GM21515 (cell line): ENCODE measurements at regions not wholly inside any gene's neighbourhood (a gene's known extent, or its start where the extent isn't known, plus 50 kb on each side); places are given as distances from the start of the nearest gene placed in this dataset.
A peak's percentile ranks its signal among the peaks of the same experiment; 100 is the strongest.
"Not testable (repeated sequence)": the region's sequence is repeated elsewhere in the genome, so short reads cannot be mapped to it uniquely, and the experiment has no call there.

Experiments used
- ATAC-seq: cut with Tn5 transposase; IDR thresholded peaks from one replicate; pipeline ENCODE4 v1.9.1; 2021; ENCODE audit not compliant: unreplicated experiment

DNA sequence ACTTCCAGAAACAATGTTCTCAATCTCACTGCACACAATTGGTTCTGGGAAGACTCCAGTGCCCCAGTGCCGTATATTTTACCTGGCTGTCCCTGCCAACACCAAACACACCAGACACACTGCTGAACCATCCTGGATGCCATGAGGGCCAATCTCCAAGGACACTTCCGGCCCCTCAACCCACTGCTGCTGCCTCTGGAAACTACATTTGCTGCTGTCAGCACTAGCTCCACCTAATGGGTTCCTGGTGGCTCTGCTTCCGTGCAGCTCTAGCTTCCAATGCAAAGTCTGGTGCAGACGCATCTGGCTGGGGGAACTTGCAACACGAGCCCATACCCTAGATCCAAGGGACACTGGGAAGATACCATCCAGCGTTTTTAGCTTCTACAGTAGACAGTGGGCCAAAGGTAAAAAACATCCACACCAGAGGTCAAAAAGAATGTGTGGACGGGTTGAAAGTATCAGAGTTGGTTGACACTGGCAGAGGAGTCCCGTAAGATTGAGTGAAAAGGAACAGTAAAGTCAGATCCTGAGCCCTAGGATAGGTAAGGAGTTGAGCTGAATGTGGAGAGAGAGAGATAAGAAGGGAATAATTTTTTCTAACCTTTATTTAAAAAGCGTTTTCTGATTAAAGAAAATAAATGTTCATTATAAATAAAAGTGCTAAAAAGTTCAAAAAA, 99.7 kb upstream of the KIF2A start:
- ATAC-seq, result no peak

DNA sequence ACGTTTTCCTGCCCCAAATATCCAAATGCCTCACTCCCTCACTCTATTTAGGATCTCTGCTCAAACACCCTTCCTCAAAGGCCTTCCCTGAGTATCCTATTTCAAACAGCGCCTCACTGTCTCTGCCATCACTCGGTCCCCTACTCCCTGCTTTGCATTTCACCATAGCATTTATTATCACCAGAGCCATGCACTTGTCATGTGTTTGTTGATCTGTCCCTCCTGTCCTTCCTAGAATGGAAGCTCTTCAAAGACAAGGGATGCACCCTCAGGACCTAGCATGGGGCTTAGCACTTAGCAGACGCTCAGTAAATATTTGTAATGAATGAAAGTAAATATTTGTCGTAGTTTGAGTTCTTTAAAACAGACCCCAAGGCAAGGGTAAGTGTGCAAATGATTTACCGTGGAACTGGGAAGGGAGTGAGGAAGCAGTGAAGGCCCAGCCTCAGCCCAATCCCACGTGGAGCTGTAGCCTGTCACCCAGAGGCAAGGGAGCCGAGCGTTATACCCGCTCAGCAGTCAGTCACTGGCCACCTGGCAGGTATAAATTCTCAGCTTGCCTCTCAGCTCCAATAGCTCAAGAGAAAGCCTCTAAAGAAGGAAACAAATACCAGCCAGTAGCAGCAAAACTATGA, 97.7 kb upstream of the KIF2A start:
- no peak for ATAC-seq

DNA sequence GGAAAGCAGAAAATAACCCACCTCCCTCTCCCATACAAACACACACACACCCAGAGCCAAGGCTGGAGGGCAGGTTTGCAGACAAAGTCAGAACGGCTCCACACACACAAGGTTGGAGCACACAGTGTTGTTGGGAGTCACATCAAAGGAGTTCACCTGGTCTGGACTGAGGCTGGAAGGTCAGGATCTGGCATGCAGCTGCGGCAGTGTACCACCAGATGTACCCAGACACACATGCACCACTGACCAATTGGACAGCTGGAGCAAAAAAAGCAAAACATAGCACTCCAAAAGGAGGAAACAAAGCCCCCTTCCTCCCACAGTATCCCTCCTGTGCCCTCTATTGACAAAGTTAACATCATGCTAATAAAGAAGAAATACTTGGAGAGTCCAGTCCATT, 94.6 kb upstream of the KIF2A start:
- no peak for ATAC-seq

DNA sequence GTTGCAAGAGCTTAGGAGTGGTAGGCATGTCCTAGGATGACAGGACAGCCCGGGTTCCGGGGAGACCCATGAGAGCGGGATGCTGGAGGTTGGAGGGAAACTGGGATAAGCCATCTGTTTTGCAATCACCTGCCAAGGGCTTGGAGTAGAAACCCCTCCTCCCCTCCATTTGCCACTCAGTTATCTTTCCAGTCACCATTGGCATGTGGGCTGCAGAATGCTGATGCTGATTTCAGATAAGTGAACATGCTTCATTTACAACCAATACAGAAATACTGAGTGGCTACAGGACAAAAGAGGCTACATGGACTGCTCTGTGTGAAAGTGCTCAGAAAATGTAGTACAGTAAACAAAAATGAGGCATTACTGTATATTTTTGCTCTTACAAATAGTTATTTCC, 93.4 kb upstream of the KIF2A start:
- no peak for ATAC-seq

DNA sequence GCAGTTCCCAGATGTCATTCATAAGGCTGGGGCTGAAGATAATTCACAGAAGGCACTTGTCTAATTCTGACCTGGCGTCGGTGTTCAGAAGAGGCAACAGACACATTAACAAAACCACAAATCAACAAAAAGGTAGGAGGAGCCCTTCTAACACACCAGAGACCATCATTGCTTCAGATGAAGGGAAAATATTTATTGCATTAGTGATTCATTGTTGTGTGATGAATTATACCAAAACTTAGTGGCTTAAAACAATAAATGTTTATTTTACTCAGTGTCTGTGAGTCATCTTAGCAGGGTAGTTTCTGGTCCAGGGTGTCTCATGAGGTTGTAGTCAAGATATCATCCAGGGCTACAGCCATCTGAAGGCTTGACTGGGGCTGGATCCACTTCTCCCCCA, 91.3 kb upstream of the KIF2A start:
- no peak for ATAC-seq

DNA sequence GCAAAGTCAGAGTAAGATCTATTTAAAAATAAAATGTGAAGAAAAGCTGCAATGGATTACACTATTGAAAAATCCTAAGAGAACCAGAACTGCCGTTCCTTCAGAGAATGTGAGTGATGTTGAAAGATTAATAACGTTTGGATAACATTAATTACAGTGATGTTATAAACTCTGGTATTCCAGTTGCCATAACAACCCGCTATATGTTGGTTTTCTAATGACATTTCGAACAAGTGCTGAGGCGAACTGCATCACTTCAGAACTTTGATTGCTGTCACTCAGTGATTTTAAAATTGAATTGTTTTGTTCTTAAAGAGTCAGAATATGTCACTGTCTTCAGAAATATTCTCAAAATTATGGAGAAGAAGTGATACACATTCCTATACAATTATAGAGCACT, 89.4 kb upstream of the KIF2A start:
- ATAC-seq, result not testable (repeated sequence)

DNA sequence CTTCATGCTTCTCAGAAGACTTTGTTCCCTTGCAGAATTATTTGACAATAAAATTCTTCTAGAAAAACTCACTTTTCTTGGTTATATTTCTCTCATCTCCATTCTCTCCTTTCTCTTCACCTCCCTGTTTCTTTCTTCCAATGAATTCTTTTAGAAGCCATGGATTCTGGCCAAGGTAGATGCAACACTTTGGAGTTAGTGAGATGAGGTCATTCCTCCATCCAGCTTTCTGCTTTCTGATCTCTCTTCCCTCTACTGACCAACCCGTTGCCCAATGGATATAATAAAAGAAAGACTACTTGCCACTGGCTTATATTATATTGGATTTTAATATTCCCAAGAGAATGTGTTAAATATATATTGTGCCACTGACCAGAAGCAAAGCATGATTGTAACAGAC, 88.9 kb upstream of the KIF2A start:
- not testable (repeated sequence) for ATAC-seq

DNA sequence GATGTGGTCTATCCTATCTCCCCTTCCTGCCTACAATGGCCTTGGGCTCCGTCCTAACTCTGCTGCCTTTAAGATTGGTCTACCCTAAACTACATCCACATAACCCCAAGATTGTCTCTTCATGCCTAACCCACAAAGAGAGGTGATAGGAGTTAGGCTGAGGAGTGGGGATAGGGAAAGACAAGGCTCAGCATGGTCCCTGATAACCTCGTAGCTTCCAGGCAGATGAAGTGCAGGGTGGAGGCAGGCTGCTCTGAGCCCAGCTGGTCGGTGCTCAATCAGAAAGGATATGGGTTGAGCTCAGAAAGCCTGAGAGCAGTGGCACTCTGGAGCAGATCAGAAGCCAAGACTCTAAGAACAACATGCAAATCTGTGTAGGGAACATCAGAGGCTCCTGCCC, 87.1 kb upstream of the KIF2A start:
- ATAC-seq, result not testable (repeated sequence)

DNA sequence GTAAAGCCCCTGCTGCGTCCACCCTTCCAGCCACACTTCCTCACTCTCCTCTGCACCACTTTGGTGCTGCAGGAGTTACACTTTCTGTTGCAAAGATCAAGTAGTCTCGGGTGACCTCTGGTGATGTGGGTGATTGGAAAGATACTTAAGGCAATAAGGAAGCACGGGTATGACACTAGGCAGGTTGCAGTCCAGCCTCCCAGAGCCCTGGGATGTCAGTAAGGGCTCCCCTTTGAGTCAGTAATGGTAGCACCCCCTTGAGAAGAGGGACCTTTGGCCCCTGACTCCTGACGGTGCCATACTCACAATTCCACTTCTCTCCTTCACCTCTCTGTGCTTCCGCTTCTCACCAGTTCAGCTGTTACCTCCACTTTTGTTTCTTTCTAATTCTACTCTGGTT, 84.1 kb upstream of the KIF2A start:
- not testable (repeated sequence) for ATAC-seq

DNA sequence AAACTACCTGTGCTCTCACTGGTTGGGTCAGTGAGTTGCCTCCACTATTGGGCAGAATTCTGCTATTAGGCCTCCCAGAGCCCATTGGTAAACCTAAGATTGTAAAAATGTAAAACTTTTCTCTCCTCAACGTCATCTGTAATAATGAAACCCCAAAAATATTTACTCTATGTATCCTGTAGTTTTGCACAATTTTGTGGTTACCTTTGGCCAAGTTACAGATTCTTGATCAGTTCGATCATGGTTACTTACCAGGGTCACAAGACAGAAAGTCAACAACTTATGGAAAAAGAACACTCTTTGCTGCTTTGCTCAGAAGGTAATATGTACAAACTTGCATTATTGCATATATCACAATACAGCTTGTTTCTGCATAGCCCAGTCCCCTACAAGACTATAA, 83.7 kb upstream of the KIF2A start:
- ATAC-seq, result not testable (repeated sequence)

DNA sequence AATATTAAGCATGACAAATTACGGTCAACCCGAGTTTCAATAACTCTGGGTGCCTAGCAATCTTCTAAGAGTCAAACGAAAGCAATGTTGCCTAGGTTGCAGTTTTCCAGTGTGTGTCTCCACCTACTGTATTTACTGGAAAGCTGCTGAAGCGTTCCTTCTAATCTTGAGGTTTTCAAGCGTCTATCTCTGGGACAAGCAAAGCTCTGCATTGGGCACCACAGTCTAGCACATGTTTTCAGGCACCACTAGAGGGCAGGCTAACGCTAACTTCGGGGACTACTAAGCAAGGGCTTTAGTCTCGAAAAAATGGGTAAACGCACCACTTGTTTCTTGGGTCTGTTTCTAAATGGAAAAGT, 82.7 kb upstream of the KIF2A start:
- peak; percentile 93 for ATAC-seq

DNA sequence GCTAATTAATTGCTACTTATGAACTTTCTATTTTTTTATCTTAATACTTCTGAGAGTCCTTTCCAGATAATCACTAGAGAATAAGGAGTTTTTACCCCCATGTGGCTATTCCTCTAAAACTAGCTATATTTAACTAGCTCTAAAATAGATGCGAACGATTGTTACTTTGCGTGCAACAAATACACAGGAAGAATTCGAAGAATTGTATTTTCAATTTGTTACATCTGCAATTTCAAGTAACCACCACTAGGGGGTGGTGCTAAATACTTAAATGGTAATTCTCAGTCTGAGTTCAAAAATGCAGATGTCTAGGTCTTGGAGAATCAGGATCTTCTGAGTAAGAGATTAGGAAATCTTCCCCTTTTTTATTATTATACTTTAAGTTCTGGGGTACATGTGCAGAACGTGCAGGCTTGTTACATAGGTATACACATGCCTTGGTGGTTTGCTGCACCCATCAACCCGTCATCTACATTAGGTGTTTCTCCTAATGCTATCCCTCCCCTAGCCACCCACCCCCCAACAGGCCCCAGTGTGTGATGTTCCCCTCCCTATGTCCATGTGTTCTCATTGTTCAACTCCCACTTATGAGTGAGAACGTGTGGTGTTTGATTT, 80.9 kb upstream of the KIF2A start:
- ATAC-seq, result not testable (repeated sequence)

DNA sequence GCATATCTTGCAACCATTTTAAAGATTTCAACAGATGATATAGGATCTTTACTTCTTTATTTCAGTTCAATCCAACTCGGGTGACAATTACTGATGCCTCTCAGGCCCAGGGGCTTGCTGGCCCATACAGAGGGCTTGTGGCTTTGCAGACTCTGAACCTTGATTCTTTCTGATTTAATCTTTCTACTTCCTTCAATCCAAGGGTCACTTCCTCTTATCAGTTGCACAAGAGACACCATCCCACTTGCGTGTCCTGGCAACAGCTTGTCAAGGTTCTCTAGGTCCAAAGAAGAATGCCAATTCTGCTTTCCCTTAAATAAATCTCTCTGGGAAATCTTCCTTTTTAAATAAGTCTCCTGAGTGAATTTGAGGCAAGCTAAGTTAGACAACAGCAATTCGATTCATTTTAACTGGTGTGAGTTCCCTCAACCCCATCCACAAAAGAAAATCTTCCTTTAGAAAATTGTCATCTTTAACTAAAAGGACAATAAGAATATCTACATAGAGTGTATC, 75.1 kb upstream of the KIF2A start:
- ATAC-seq, result not testable (repeated sequence)

DNA sequence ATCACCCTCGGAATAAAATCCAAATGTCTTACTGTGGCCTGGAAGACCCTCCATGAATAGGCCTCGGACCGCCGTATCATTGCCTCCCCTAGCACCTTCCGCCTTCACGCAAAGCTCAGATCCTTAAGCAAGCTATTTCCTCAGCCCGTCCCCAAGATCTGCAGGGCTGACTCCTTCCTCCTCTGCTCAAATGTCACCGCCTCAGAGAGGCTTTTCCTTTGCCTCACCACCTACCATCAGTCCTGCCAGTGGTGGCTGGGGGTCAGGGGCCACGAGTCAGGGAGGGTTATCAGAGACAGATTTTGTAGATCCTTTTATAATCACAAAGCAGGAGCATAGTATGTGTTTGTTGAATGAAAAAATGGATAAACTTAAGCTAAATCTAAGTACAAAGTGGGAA, 74.4 kb upstream of the KIF2A start:
- ATAC-seq, result no peak

DNA sequence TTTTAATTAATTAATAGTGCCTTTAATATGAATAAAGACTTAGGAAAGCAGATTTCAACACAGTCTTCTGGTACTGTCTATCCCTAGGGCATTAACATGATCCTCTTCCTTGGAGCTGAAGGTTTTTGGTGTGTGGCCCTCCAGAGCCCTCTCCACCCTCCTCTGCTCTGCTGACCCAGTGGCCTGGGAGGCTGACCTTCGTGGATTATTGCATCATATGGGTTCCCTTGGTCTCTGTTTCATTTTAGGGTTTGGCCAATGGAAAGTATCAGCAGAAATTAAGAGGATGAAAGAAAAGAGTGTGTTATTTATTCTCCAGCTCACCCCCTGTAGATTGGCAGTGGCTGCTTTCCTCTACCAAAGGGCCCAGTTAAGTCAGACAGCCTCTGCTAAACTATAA, 73.8 kb upstream of the KIF2A start:
- ATAC-seq, result not testable (repeated sequence)

DNA sequence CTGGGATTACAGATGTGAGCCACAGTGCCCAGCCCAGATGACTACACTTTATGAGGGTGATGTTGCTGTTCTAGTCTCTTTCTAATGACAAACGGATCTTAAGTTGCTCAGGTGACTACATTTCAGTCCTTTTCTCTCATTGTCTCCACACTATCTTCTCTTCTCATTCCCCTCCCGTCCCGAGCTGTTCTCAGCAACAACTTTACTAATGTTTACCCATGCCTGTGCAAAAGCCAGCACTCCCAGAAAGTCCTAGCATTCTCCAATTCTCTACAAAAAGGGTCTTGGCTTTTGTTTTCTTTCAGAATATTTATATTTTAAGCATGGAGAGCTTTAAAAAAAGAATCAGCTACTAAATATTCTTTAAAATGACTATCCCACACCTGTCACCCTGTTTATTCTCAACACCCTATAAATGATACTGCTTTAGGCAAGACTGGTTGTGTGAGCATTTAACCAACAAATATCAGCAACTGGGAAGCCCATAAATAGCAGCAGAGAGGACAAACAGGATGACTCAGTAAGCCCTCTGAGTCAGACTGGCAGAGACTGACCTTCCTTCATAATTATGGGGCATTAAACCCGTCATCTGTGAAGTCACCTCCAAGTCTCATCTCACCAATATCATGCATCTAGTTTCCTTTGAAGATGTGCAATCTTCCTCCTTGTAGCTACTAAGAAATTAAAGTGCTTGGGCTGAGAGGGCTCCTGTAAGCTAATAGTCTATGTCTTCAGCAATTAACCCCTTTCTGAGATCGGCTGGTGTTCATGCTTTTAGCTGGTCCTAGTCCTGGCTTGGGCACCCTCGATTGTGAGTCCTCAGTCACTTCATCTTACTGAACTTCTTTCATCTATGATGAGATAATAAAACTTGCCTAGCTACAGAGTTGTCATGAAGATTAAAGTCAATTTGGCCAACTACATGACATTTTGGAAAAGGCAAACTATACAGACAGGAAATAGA, 72.6 kb upstream of the KIF2A start:
- not testable (repeated sequence) for ATAC-seq

DNA sequence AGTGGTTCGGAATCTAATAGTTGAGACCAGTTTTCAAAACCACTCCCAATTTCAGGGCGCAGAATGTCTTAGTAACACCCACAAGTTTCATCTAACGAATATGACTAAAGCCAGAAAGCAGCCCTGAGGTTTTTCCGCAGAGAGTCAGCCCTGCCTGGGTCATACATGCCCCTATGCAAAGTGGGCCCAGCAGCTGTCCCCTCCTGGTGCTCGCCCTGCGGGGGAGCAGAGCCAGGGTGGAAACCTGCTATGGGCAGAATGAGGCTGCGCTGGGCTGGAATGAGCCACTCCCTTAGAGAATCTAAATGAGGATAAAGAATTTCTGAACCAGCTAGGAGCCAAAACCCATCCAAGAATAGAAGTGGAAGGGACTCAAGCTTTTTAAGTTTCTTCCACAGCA, 69.4 kb upstream of the KIF2A start:
- ATAC-seq, result peak; percentile 52

DNA sequence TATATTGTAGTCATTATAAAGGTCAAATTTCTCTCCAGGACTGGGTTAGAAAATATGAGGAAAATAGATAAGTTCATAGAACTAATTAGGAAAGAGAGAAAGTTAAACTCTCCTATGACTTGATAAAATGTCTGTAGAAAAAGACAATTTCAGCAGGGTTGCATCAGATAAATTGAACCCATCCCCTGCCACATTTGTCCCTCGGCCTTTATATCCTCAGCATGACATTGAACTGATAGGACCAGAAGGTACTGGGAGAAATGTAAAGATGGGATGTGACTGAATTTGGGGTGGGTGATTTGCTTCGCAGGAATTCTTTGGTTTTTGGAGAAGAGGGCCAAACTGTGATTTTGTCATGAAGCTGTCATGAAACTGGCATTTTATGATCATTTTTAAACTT, 68.1 kb upstream of the KIF2A start:
- ATAC-seq, result not testable (repeated sequence)

DNA sequence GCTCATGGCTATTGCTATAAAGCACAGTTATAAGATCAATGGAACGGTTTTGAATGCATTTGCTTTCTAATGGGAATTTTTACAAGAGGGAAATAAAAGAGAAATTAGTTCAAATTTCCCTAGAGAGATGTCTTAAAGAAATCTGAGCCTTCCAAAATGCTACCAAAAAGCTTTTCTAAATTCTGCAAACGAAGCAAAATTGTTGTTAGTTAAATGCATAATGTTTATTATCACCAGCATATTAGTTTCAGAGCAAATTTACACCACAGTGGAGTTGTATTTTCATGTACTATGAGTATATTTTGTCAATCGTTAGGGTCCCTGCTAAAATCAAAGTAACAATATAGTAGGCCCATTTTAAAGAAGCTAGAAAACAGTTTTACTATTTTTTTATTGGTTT, 67.4 kb upstream of the KIF2A start:
- not testable (repeated sequence) for ATAC-seq

DNA sequence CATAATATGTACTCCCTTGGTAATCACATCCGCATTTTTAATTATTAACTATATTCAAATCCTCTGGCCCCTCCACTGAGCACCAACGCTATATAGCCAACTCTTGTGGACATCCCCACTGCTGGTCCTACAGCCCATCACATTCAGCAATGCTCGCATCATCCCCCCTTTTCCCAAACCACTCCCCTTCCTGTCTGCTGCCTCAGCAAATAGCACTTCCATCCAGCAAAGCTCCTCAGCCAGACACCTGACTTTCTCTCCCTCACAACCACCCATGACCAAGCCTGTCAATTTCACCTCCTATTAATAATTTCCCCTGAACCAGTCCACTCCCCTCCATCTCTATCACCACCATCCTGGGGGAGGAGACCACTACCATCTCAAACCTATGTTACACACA, 65.5 kb upstream of the KIF2A start:
- not testable (repeated sequence) for ATAC-seq

DNA sequence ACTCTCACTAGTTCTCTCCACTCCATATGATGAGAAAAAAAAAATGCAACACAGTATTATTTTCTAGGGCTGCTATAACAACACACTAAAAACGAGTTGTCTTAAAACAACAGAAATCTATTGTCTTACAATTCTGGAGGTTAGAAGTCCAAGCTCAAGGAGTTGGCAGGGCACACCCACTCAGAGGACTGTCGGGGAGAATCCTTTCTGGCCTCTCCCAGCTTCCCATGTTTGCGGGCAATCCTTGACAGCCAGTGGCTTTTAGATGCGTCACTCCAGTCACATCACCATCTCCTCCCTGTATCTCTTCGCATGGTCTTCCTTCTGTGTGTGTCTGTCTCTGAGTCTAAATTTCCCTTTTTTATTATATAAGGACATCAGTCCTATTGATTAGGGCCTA, 64.0 kb upstream of the KIF2A start:
- not testable (repeated sequence) for ATAC-seq
